ENCODE measurements at regions not wholly inside any gene's neighbourhood (a gene's known extent, or its start where the extent isn't known, plus 50 kb on each side); places are given as distances from the start of the nearest gene placed in this dataset.
"Not testable (repeated sequence)": the region's sequence is repeated elsewhere in the genome, so short reads cannot be mapped to it uniquely, and the experiment has no call there.

DNA sequence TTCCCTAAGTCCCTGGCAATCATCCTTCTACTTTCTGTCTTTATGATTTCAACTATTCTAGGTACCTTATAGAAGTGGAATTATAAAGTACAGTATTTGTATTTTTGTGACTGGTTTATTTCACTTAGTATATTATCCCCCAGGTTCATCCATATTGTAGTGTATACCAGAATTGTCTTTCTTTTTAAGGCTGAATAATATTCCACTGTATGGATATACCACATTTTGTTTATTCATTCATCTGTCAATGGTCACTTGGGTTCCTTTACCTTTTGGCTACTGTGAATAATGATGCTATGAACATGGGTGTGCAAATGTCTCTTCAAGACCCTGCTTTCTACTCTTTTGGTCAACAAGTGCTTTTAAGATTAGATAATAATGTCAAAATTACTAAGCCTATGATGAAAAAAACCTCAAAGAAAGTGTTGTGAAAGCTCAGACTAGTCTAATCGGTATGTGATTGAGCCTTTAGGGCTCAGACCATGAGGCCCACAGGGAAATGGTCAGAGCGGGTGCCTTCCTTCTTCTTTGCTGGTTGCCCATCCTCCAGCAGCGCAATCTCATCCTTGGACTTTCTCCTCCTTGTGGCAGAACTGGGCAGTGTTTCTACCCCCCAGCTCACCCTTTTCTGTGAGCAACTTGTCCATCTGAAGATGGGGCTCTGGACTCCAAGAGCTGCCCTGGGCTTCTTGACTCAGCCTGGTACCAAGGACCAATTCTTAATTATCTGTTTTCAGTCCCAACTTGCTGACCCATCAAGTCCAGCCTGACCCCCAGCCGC is 105.4 kb downstream of the TTC8 start:
- DNase-seq (ENCODE audit: low read depth in 2 of 2, low spot score in 1 of 2): no peak

DNA sequence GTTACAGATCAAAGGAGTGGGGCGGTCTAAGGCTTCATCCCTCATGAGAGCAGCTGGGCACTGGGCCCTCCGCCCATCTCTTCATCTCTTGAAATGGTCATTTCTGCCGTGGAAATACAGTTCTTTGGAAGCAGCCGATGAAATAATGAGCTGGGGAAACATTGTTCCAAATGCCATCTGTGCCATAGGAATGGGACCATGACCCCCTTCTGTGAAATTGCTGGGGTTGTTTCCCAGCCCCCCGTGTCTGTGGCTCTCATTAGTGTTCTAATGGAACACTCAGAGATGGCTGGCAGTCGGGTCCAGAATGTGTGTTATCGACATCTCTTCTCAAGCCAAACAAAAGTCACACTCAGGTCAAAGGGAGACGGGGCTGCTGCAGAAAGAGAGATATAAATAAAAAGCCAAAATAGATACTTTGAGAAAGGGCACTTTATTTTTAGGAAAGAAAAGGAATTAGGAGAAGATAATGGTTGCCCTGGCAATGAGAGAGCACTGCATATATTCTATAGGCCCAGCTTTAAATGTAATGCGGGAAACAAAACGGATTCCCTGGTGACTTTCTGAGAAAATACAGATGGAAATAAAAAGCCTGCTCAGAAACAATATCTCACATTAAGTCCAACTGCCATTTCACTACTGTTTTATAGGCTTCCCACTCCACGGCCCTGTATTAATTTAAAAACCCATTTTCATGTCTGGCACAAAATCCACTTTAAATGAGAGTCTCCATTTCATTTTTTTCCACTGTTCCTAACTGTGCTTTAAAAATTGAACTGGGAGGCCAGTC is 107.1 kb downstream of the TTC8 start:
- no peak for DNase-seq (ENCODE audit: low read depth in 2 of 2, low spot score in 1 of 2)

DNA sequence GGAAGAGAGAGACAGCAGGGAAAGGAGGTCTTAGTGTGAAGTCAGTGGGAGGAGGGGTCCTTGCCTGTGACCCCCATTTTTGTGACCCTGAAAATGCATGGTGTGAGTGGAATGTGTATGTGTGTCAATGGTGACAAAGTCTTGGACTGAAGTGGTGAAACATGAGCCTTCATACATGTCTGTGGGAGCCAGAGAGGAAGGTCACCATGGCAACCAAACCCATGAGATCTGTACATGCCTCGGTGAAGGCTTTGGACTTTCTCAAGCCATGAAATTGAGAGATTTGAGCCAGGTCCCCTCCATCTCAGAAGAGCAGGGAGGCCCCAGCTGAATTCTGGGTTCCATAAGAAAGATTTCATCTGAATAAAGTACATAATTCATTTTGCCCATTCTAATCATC is 108.7 kb downstream of the TTC8 start:
- no peak for DNase-seq (ENCODE audit: low read depth in 2 of 2, low spot score in 1 of 2)

DNA sequence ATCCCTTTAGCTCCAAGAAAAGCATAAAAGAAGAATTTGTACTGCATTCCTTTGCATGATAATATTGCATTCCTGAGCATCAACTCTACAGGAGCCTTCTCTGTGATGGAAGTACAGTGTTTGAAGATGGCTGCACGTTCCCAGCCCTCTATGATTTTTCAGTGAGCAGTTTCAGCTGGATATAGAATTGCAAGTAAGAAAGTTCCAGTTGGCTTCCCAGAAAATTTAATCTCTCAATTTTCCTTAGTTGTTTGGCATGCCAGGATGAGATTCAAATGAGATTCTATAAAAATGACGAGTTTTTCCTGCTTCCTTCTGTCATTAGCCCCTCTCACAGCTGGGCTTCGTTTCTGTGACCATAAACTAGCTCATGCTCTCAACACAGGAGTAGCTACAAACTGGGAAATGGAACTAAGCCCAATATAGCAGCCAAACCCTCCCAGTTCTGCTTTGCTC is 109.9 kb downstream of the TTC8 start:
- DNase-seq (ENCODE audit: low read depth in 2 of 2, low spot score in 1 of 2): no peak

DNA sequence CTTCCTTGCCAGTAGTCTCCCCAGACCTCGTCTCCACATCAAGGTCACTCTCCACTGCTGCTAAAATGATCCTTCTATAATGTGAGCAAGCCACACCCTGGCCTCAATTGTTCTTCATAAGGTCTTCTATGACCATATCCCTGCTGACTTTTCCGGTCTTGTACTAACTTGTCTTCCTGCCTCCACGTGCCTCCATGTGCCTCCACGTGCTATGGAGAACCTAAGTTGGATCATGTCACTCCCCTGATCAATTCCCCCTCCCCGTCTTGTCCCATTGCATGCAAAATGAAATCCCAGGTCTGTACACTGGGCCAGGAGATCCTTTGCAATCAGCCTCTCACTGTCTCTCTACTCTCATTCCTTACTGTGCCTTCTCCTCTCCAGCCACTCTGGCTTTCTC is 110.6 kb downstream of the TTC8 start:
- no peak for DNase-seq (ENCODE audit: low read depth in 2 of 2, low spot score in 1 of 2)

DNA sequence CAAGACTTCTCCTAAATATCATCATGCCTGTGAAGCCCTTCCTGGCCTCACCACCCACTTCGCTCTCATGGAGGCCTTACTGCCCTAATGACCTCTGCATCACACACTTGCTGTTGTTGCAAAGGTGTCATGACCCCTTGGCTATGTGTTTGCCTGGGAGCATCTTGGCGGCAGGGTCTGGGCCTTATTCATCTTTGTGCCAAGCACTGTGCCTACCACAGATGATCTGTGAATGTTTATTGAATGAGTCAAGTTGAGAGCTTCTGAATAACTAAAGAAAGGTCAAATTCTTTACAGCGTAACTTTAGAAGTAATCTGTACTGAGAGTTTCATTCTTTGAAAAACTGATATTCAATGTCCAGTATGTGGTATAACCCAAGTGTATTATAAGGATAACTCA is 113.3 kb downstream of the TTC8 start:
- no peak for DNase-seq (ENCODE audit: low read depth in 2 of 2, low spot score in 1 of 2)

DNA sequence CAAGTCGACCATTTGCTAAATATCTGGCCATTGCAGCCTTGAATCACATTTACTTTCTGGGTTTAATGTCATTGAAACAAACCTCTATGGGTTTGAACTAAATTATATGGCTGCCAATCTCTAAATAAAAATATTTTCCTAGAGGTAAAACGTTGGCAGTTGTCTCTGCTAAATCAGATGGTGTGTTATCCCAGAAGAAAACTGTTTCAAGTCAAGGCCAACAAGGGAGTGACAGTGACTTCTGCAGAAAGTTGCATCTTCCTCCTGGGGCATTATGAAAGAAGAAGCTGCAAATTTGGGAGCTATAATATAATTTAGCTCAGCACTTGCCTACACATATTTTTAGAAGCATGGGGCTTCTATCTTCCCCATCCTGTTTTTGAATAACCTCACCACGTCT is 116.2 kb downstream of the TTC8 start:
- no peak for DNase-seq (ENCODE audit: low read depth in 2 of 2, low spot score in 1 of 2)

DNA sequence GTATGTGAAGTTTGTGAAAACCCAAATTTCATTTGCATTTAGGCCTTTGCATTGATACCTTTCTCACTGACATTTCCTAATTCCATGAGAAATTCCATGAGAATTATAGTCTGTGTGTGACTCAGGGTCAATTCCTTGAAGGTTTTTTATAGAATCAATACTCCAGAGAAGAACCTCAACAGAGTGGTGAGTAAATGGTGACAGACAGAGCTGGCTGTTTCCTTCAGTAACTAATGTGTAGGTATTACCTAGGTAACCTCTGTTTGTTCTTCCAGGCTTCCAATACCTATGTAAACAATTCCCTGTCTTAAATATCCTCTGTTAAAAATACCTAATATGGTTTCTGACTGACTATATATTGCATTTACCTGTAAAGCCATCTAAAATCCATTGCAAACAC is 117.0 kb downstream of the TTC8 start:
- no peak for DNase-seq (ENCODE audit: low read depth in 2 of 2, low spot score in 1 of 2)

DNA sequence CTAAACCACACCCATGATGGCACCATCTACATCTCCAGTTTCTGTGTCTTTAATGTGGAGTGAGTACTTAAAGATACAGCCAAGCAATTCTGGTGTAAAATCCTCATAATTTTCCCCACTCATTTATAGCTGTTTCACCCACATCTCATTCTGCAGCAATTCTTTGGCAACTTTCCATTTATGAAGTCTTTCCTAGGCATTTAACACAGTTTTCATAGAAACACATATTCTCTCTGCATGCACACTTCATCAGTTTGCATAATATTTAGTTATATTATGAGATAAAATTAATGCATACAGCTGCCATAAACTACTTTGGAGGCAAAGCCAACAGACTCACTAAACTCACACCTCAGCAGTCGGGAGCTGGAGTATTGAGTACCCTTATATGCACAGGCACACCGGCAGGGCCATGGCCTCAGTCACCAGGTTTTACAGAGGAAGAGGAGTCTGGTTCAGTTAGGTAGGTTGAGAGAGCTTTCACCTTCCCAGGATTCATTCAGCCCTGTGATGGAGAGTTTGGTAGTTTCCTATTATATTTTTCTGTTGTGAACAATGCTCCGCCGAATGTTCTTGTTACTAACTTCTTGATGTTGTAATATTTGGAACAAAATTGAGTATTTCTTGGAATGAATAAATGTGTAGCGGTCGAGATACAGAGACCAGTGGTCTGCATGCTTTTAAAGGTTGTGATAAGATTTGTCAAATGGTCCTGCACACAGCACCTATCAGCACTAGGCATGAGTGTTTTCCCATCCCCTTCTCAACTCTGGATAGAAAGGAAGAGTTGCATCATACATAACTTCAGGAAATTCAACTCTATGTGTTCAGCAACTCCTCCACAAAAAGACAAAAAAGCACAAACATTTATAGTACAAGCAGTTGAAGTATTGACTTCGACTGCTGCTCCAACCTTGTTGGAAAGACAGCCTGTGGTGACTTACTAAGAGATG is 123.5 kb downstream of the TTC8 start:
- DNase-seq (ENCODE audit: low read depth in 2 of 2, low spot score in 1 of 2): no peak

DNA sequence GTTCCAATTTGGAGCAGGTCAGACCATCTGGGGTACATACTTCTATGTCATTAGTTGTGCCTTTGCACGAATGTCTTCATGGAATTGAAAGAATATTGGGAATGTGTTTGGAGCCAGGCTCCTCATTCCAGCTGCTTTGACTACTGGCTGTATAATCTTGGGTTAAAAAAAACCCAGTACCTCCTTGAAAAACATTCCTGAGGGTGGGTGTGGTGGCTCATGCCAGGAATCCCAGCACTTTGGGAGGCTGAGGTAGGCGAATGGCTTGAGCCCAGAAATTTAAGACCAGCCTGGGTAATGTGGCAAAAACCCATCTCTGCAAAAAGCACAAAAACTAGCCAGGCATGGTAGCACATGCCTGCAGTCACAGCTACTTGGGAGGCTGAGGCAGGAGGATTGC is 125.6 kb downstream of the TTC8 start:
- no peak for DNase-seq (ENCODE audit: low read depth in 2 of 2, low spot score in 1 of 2)

DNA sequence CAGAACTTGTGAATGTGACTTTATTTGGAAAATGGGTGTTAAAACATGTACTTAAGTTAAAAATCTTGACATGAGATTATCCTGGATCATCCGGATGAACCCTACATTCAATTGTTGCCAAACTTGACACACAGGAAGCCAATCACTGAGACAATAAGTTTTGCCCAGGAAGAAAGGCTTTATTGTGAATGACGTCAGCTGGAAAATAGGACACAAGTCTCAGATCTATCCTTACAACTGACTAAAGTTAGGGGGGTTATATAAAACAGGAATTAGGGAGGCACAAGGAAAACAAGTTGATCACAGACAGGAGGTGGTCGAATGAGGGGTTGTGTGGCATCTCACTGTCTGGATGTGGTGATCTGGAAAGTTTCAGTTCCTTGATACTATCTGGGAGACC is 126.9 kb downstream of the TTC8 start:
- no peak for DNase-seq (ENCODE audit: low read depth in 2 of 2, low spot score in 1 of 2)

DNA sequence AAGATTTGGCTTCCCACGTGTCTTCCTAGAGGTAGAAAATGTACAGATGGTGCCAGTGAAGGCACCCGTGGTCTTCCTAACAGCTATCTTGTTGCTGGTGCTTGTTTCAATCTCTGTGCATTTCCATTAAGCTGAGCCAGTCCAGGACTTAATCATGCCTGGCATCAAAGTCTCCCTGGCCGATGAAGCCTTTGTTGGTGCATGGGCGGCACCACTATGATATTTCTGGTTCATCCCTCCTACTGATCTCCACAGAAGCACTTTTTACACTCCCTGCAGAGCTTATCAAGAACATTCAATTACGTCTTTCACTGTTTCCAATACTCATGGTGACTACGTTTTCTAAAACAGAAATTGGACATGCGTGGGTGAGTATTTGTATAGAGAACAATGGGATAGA is 128.4 kb downstream of the TTC8 start:
- DNase-seq (ENCODE audit: low read depth in 2 of 2, low spot score in 1 of 2): no peak

DNA sequence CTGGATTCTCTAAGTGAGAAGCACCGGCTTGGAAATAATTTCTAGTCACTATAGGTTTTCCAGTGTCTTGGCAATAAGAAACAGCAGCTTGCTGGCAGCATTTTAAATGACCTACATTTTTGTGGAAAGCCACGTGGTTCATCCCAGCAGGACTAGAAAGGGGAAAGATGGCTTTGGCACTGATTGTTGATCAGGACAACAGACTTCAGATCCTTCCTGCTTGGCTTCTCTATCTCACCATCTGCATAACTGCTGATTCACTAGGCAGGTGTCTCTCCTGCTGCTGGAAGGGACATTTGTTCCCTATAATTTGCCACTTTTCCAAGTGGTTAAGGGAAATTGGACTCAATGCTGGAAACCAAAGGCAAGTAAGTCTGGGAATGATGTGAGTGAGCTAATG is 131.0 kb downstream of the TTC8 start:
- no peak for DNase-seq (ENCODE audit: low read depth in 2 of 2, low spot score in 1 of 2)

DNA sequence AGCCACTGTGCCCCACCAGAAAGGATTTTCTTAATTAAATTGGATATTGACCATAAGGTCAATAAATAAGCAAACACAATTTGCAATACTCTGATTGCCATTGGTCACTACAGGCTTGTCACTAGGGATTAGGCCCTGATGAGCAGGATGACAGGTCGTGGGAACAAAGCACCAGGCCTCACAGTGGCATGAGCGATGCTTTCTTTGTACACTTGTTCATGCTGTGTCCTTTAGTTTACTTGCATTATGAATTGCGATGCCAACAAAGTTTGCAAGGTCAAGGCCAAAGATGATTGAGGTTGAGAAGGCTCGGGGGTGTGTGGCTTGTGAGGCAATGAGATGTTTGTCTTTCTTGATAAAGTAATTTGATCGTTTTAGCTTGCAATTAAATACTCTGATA is 136.0 kb downstream of the TTC8 start:
- DNase-seq (ENCODE audit: low read depth in 2 of 2, low spot score in 1 of 2): no peak

DNA sequence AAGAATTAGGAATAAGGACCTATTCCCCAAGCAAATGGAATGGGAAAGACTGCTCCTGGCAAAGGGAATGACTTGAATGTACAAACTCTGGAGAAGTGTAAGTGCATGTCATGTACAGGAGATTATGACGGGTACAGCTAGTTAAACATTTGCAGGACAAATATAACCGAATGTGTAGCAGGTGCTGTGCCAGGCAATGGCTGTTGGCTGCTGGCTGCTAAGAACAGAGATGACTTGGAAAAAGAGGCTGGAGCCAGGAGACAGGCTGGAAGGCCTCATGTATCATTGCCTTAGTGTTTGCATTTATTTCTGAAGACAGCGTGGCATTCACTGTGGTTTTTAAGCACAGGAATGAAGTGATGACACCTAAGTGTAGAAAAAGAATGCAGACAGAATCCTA is 136.8 kb downstream of the TTC8 start:
- DNase-seq (ENCODE audit: low read depth in 2 of 2, low spot score in 1 of 2): no peak

DNA sequence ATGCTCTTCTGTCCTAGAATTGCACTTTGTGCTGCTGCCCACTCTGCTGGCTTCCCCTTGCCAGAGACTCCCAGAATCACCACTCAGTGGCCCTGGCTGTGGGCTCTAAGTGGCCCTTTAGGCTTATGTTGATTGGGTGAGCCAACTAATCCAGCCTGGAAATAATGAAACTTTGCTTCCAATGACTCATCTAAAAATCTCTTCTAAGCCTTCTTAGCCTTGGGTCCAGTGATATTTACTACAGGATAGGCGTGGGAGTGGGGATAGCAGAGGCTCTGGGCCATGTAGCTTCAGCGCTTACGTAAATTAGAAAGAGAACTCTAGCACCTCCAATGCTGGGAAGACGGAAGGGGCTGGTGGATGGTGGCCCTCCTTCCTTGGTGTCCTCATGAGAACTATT is 137.9 kb downstream of the TTC8 start:
- no peak for DNase-seq (ENCODE audit: low read depth in 2 of 2, low spot score in 1 of 2)

DNA sequence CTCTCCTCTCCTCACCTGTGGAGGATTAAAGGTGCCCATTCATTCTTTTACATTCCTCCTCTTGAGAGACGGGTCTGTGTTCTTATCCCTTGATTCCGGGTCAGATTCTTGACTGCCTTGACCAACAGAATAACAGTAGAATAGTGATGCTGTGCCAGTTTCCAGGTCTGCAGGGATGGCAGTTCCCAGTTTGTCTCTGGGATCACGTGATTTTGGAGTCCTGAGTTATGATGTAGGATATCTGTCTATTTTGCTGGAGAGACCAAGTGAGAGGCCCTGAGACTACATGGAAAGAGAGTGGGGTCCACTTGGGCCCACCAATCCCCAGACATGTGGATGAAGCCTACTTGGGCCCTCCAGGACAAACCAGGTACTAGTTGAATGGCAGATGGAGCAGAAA is 142.8 kb downstream of the TTC8 start:
- no peak for DNase-seq (ENCODE audit: low read depth in 2 of 2, low spot score in 1 of 2)

DNA sequence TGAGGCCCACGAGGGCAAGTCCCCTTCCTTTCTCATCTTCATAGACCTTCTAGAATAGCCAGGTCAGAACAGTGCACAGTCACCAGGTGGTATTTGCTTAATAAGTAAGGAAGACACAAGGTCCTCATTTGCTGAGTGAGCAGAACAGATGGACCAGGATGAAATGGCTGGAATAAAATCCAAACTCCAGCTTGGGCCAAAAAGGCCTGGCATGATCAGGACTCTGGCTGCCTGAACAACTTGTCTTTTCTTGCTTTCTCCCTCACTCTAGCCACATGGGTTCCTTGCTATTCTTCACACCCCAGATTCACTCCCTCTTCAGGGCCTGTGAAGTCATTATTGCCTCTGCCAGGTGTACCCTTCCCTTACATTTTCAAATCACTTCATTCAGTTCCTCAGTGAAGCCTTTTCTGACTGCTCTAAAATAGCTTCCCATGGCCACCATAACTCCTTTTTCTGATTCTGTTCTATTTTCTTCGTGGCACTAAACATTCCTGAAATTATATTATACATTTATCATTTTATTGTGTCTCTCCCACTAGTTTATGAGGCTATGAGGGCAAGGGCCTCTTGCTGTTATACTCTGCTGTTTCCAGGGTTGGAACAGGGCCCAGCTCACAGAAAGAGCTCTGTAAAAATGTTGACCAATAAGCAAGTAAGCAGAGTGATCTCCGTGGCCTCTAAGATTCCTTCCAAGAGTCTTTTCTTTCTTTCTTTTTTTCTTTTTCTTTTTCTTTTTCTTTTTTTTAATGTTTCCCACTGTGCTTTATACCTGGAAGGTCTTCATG is 150.8 kb downstream of the TTC8 start:
- DNase-seq (ENCODE audit: low read depth in 2 of 2, low spot score in 1 of 2): no peak

DNA sequence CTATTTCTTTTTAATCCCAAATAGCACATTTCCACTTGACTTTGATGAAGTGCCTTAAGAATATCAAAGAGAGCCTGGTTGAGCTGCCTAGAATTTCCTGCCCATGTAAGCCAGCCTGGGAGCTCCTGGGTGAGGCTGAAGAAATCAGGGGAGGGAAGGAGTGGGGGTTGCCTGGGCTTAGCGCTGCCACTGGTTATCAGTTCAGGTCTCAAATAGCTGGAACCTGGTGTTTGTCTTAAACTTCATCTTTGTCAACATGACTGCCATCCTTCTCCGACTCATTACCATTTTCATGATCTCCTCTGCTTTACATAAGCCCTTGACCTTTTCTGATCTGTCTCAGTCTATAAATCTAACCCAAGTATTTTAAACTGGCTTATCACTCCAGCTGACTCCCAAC is 151.5 kb downstream of the TTC8 start:
- DNase-seq (ENCODE audit: low read depth in 2 of 2, low spot score in 1 of 2): no peak

DNA sequence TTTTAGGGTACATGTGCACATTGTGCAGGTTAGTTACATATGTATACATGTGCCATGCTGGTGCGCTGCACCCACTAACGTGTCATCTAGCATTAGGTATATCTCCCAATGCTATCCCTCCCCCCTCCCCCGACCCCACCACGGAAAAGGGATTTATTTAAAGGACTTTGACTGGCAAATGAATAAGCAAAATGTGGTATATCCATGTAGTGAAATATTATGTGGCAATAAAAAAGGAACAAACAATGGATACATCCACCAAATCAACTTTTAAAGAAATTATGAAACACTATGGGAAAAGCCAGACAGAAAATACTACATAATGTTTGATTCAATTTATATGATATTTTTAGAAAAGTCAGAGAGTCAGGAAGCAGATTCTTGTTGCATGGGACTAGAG is 156.5 kb downstream of the TTC8 start:
- not testable (repeated sequence) for DNase-seq (ENCODE audit: low read depth in 2 of 2, low spot score in 1 of 2)

DNA sequence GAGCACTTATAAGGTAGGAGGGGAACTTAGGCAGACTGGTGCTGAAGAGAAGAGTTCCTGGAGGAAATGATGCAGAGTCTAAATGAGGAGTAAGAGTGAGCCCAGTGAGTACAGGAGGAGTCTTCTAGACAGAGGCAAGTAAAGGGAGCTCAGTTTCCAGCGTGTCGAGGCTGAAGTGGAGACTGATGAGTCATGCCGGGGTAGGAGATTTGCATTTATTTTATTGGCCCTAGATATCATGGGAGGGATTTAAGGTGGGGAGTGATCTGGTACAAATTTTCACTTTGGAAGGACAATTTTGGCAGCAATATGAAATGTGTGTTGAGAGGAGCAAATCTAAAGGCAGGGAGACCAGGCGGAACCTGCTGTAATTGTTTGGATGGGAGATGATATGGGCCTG is 157.5 kb downstream of the TTC8 start:
- no peak for DNase-seq (ENCODE audit: low read depth in 2 of 2, low spot score in 1 of 2)
